ENCODE measurements at regions not wholly inside any gene's neighbourhood (a gene's known extent, or its start where the extent isn't known, plus 50 kb on each side); places are given as distances from the start of the nearest gene placed in this dataset.

- TF ChIP-seq POLR2A (IDR thresholded peaks at IDR 0.05; ENCODE audit: low read depth, low read length) (no peak), POLR2AphosphoS5 (IDR thresholded peaks at IDR 0.05; ENCODE audit: low read depth, low read length) (no peak), TAF1 (IDR thresholded peaks at IDR 0.05; ENCODE audit: low read depth, low read length) (no peak), SPI1 (IDR thresholded peaks at IDR 0.05; ENCODE audit: low read depth, low read length) (no peak), POU2F2 (IDR thresholded peaks at IDR 0.05; ENCODE audit: low read depth, low read length) (no peak), PAX5 (IDR thresholded peaks at IDR 0.05; ENCODE audit: insufficient read depth, low read length, severe bottlenecking) (no peak)
Measured at GRCh38 chr16:86195863-86196630, 297.1 kb downstream of the IRF8 start.
